GM21526 (cell line): ENCODE measurements at regions not wholly inside any gene's neighbourhood (a gene's known extent, or its start where the extent isn't known, plus 50 kb on each side); places are given as distances from the start of the nearest gene placed in this dataset.

Experiments used
- ATAC-seq: cut with Tn5 transposase; IDR thresholded peaks from one replicate; pipeline ENCODE4 v1.9.1; 2021; ENCODE audit warnings: moderate library complexity; ENCODE audit not compliant: unreplicated experiment, low FRiP score

- no peak for ATAC-seq
Measured at GRCh38 chr3:150050510-150050909, 79.8 kb upstream of the PFN2 start.

DNA sequence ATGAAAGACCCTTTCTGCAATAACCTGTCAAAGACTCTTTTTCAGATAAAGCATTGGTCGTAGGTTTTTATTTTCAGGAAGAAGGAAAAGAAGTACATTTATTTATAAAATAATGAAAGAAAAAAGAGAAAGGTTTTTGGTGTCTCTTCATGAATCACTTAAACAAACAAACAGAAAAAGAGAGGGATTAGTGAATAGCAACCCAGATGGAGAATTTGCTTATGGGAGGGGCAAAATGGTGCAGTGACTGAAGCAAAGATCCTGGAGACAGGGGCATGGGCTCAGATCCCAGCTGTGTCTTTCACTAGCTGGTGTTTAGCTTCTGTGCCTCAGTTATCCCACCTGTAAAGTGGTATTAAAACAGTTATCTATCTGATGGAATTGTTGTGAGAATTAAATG, 78.6 kb upstream of the PFN2 start:
- ATAC-seq: no peak

DNA sequence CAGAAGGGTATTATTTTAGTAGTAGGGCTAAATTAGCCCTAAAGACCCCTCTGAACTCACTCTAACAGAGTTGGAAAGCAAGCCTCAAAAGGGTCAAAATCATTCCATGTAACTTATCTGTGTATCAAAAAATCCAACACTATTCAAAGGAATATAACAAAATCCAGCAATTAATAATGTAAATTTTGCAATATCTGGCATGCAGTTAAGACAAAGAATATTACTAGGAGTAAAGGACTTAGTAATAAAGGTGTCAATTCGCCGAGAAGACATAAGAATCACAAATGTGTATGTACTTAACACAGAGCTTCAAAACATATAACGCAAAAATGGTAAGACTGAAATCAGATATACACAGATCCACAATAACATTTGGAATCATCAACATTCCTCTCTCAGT, 71.2 kb upstream of the PFN2 start:
- no peak for ATAC-seq

GRCh38 chr3:150040097-150040496, 69.4 kb upstream of the PFN2 start:
- no peak for ATAC-seq

GRCh38 chr3:150038830-150039229, 68.1 kb upstream of the PFN2 start:
- no peak for ATAC-seq

DNA sequence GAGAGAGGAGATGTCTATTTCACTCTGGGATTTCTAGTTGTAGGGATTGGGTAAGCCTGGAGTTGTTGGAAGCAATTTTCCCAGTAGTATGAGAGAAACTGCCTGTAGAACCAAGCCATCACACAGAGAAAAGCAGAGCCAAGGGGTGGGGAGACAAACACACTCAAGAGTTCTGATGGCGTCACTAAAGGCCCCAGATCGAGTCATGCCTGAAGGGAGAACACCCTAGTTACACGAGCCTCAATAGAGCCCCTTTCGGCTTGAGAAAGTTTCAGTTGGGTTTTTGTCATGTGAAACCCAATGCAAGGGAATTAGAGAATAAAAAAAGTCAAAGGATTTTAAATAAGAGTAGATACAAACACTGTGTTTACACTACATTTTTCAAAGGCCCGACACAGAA, 66.1 kb upstream of the PFN2 start:
- ATAC-seq: no peak

DNA sequence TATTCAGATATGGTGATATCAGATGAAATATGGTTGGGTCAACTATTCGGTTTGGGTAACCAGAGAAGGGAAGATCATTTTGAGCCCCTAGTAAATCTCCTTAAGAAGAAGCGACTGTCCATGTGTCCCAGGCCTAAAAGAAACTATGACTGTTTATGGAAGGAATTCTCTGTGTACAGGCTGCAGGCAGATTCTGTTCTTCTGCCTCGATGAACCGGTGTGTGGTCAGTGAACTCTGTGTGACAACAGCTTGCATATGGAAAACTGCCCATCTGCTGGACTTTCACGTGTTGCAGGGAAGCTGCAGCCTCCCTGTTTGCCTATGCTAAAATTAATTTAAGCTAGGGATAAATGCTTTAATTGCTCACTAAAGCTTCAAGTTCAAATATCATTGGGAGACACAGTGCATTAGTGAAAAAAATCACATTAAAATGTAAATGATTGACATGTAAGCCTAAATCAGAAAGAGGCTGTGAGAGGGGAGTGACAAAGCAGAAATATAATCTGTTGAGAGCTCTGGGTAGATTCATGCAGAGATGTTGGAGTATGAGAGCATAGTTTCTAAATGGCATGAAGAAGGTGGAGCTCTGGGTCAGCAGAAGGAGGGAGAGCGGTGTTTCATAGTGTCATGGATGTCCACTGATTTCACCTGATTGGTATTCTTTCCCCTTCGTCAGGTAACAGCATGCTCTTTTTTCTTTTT, 65.4 kb upstream of the PFN2 start:
- ATAC-seq: no peak

GRCh38 chr3:150035301-150035779, 64.6 kb upstream of the PFN2 start:
- no peak for ATAC-seq

DNA sequence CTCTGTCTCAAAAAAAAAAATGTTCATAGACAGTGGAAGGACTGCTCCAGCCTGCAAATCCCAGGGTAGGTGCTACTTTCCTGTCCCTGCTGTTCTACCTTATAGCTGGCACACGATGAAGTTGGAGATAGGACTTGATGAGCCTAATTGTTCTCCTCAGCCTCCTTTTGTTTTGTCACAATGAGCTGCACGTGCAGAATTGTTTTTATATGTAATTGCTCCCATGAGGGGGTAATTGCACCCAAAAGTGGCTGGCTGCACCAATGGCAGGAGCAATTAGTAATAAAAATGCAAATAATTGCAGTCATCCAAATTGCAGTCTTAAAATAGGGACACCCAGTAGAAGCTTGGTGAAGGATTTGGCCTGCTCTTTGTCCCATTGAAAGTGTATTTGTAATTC, 63.0 kb upstream of the PFN2 start:
- no peak for ATAC-seq

GRCh38 chr3:150030841-150031240, 60.1 kb upstream of the PFN2 start:
- ATAC-seq: no peak

DNA sequence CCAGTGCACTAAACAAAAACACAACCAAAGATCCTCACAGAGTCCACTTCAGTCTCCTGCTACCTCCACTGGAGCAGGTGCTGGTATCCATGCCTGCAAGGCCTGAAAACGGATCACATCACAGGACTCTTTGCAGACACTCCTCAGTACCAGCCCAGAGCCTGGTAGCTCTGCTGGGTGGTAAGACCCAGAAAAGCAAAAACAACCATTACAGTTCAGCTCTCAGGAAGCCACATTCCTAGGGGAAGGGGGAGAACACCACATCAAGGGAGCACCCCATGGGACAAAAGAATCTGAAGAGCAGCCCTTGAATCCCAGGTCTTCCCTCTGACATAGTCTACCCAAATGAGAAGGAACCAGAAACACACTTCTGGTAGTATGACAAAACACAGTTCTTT, 52.5 kb upstream of the PFN2 start:
- no peak for ATAC-seq

- ATAC-seq: no peak
Measured at GRCh38 chr3:150022381-150023238, 51.9 kb upstream of the PFN2 start.

GRCh38 chr3:150020527-150020926, 49.8 kb upstream of the PFN2 start:
- no peak for ATAC-seq
